ENCODE measurements at regions not wholly inside any gene's neighbourhood (a gene's known extent, or its start where the extent isn't known, plus 50 kb on each side); places are given as distances from the start of the nearest gene placed in this dataset.

DNA sequence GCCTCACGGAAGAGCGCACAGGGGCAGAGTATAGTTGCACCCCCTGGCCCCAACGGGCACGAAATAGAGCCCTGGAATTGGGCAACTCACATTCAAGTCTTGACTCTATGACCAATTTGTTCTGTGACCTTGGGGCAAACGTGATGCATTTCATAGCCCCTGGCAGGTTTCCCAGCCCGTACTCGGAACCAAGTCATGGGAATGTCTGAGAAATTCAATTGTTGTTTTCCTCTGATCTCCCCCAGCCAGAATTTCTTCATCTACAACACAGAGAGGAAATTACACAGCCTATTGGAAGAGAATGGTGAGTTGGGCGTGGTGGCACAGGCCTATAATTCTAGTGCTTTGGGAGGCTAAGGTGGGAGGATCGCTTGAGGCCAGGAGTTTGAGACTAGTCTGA, 322.3 kb upstream of the SULF2 start:
- intact Hi-C loops (cut with DNase I; ENCODE audit: low total_unique reads) = no loop called here
- Histone ChIP-seq H3K27ac (no peak overlapping the region), H3K36me3 (no peaks in the 10 kb centered on the region), H3K9me3 (peaks cover 0 to 8% (median 0%) of the 10 kb centered on the region in 3 donors), H3K4me3 (no peak overlapping the region), H3K27me3 (peaks cover 0 to 5% of the 10 kb centered on the region in 2 donors), H3K4me1 (no peaks in the 10 kb centered on the region)
- DNase-seq = no peak
- TF ChIP-seq, protein P1, sequence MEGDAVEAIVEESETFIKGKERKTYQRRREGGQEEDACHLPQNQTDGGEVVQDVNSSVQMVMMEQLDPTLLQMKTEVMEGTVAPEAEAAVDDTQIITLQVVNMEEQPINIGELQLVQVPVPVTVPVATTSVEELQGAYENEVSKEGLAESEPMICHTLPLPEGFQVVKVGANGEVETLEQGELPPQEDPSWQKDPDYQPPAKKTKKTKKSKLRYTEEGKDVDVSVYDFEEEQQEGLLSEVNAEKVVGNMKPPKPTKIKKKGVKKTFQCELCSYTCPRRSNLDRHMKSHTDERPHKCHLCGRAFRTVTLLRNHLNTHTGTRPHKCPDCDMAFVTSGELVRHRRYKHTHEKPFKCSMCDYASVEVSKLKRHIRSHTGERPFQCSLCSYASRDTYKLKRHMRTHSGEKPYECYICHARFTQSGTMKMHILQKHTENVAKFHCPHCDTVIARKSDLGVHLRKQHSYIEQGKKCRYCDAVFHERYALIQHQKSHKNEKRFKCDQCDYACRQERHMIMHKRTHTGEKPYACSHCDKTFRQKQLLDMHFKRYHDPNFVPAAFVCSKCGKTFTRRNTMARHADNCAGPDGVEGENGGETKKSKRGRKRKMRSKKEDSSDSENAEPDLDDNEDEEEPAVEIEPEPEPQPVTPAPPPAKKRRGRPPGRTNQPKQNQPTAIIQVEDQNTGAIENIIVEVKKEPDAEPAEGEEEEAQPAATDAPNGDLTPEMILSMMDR (IDR thresholded peaks at IDR 0.05) = no peak

- peaks cover 0 to 10% of the 10 kb centered on the region in 2 donors for H3K27me3 ChIP-seq
- no peak for DNase-seq
- TF ChIP-seq, protein P1 (IDR thresholded peaks at IDR 0.05) = no peak
- H3K4me3 ChIP-seq = no peak overlapping the region
- no peak overlapping the region for H3K27ac ChIP-seq
- intact Hi-C loops (cut with DNase I; ENCODE audit: low total_unique reads) = no loop called here
- H3K4me1 ChIP-seq = no peaks in the 10 kb centered on the region
- peaks cover 0 to 8% (median 0%) of the 10 kb centered on the region in 3 donors for H3K9me3 ChIP-seq
- no peaks in the 10 kb centered on the region for H3K36me3 ChIP-seq
Observed at GRCh38 chr20:48106428-48106827, 321.1 kb upstream of the SULF2 start.

DNA sequence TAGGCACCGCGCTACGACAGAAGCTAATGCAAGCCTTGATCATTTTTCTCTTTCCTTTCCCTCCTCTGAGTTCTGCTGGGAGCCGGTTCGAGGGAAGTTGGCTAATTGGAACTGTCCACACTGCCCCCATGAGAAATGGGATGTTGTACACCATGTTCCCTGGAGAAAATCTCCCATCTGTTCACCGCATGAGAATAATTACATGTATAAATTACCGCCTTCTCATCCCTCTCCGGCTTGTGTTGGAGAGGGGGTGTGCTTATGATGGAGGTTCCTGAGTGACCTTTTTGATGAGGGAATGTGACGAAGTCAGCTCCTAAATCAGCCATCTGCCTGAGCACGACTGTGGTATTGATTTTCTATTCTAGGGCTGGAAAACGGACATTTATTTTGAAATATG, 320.2 kb upstream of the SULF2 start:
- TF ChIP-seq, protein P1 (IDR thresholded peaks at IDR 0.05) = no peak
- Histone ChIP-seq H3K9me3 (peaks cover 0 to 8% (median 0%) of the 10 kb centered on the region in 3 donors), H3K27ac (no peak overlapping the region), H3K4me3 (no peak overlapping the region), H3K36me3 (no peaks in the 10 kb centered on the region), H3K27me3 (peaks cover 0 to 10% of the 10 kb centered on the region in 2 donors), H3K4me1 (no peaks in the 10 kb centered on the region)
- intact Hi-C loops (cut with DNase I; ENCODE audit: low total_unique reads) = no loop called here
- no peak for DNase-seq

GRCh38 chr20:48102931-48103660, 317.8 kb upstream of the SULF2 start:
- Histone ChIP-seq H3K4me1 (no peaks in the 10 kb centered on the region), H3K27ac (no peak overlapping the region), H3K36me3 (no peaks in the 10 kb centered on the region), H3K27me3 (peaks cover 0 to 10% of the 10 kb centered on the region in 2 donors), H3K9me3 (peaks cover 0 to 8% (median 0%) of the 10 kb centered on the region in 3 donors), H3K4me3 (no peak overlapping the region)
- intact Hi-C loops (cut with DNase I; ENCODE audit: low total_unique reads) = no loop called here
- no peak for DNase-seq
- TF ChIP-seq, protein P1 (IDR thresholded peaks at IDR 0.05) = no peak

DNA sequence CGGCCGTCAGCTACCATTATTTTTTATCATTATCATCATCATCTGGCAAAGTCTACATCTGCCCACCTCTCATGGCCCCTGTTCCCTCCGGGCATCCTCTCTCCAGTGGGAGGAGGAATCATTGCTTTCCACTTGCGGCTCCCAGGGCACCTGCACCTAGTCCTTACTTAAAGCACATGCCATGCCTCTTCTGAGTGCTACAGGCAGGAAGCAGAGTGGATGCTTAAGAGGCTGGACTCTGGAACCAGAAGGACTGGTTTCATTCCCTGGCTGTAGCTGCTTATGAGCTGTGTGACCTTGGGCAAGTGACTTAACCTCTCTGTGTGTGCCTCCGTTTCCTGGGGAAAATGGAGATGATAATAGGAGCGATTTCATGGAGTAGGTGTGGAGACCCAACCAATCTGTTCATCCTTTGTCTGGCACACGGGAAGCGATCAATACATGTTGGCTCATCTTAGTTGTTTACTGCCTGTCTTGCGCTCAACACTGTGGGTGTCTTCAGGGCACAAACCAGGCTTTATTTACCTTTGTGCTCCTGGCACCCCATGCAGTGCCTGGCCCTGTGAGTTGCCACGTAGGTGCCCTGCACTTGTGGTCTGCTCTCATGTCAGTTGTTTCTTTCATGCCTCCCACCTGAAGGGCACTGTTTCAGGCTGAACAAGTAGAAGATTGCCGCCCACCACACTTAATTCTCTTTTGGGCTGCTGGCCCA, 317.0 kb upstream of the SULF2 start:
- intact Hi-C loops (cut with DNase I; ENCODE audit: low total_unique reads) = no loop called here
- Histone ChIP-seq H3K4me1 (no peaks in the 10 kb centered on the region), H3K36me3 (no peaks in the 10 kb centered on the region), H3K27me3 (peaks cover 0 to 10% of the 10 kb centered on the region in 2 donors), H3K9me3 (peaks cover 0 to 8% (median 0%) of the 10 kb centered on the region in 3 donors), H3K27ac (no peak overlapping the region), H3K4me3 (no peak overlapping the region)
- TF ChIP-seq, protein P1 (IDR thresholded peaks at IDR 0.05) = no peak
- DNase-seq = no peak
